ENCODE measurements at regions not wholly inside any gene's neighbourhood (a gene's known extent, or its start where the extent isn't known, plus 50 kb on each side); places are given as distances from the start of the nearest gene placed in this dataset.
"Not testable (repeated sequence)": the region's sequence is repeated elsewhere in the genome, so short reads cannot be mapped to it uniquely, and the experiment has no call there.

GRCh38 chr9:21533597-21533996 lies 51.5 kb upstream of the IFNE start:
- no peak for DNase-seq (ENCODE audit: low spot score)

GRCh38 chr9:21535396-21535795 lies 53.3 kb upstream of the IFNE start:
- no peak for DNase-seq (ENCODE audit: low spot score)

- no peak for DNase-seq (ENCODE audit: low spot score)
These were observed 60.7 kb upstream of the IFNE start for GRCh38 chr9:21542787-21543186.

GRCh38 chr9:21543187-21543586 lies 61.1 kb upstream of the IFNE start:
- no peak for DNase-seq (ENCODE audit: low spot score)

GRCh38 chr9:21543816-21544215 lies 61.7 kb upstream of the IFNE start:
- not testable (repeated sequence) for DNase-seq (ENCODE audit: low spot score)

GRCh38 chr9:21546949-21547348 lies 64.8 kb upstream of the IFNE start:
- DNase-seq (ENCODE audit: low spot score), result no peak

- DNase-seq (ENCODE audit: low spot score), result peak; percentile 41
These were observed 67.2 kb upstream of the IFNE start for GRCh38 chr9:21549251-21549765.

- no peak for DNase-seq (ENCODE audit: low spot score)
These were observed 67.8 kb upstream of the IFNE start for GRCh38 chr9:21549890-21550289.

- no peak for DNase-seq (ENCODE audit: low spot score)
These were observed 68.3 kb upstream of the IFNE start for GRCh38 chr9:21550392-21550791.

- DNase-seq (ENCODE audit: low spot score), result no peak
These were observed 69.3 kb upstream of the IFNE start for GRCh38 chr9:21551401-21551800.

GRCh38 chr9:21552244-21553170 lies 70.4 kb upstream of the IFNE start:
- DNase-seq (ENCODE audit: low spot score), result no peak

GRCh38 chr9:21553441-21553840 lies 71.3 kb upstream of the IFNE start:
- no peak for DNase-seq (ENCODE audit: low spot score)

GRCh38 chr9:21554813-21555212 lies 72.7 kb upstream of the IFNE start:
- no peak for DNase-seq (ENCODE audit: low spot score)

GRCh38 chr9:21555911-21556310 lies 73.8 kb upstream of the IFNE start:
- no peak for DNase-seq (ENCODE audit: low spot score)

GRCh38 chr9:21556581-21557427 lies 74.7 kb upstream of the IFNE start:
- no peak for DNase-seq (ENCODE audit: low spot score)

- no peak for DNase-seq (ENCODE audit: low spot score)
These were observed 75.3 kb upstream of the IFNE start for GRCh38 chr9:21557428-21557768.

- DNase-seq (ENCODE audit: low spot score), result no peak
These were observed 76.0 kb upstream of the IFNE start for GRCh38 chr9:21558079-21558478.

GRCh38 chr9:21558615-21559401 lies 76.7 kb upstream of the IFNE start:
- DNase-seq (ENCODE audit: low spot score), result peak; percentile 21

- DNase-seq (ENCODE audit: low spot score), result peak; percentile 80
These were observed 77.5 kb upstream of the IFNE start for GRCh38 chr9:21559402-21560280.

- DNase-seq (ENCODE audit: low spot score), result no peak
These were observed 78.2 kb upstream of the IFNE start for GRCh38 chr9:21560281-21560745.

- no peak for DNase-seq (ENCODE audit: low spot score)
These were observed 79.4 kb upstream of the IFNE start for GRCh38 chr9:21561502-21561901.

Measured in AG08395 (cell line).